ENCODE measurements at regions not wholly inside any gene's neighbourhood (a gene's known extent, or its start where the extent isn't known, plus 50 kb on each side); places are given as distances from the start of the nearest gene placed in this dataset.

DNA sequence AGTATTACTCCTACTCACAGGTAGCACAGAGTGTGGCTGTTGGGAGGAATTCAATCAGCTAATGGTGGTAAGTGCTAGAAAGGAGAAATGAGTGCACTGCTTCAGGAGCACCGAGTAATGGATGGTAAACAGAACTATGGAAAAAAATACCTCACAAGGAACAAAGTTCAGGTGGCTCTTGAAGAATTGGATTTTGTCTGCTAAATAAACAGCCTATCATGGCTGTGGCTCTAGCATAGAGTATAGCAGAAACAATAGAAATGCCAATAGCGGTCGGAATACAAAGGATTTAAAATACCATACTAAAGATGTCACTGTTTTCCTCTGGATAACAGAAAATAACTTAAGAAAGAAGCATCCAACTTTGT lies 482.5 kb downstream of the NUP35 start:
- no peak for DNase-seq (ENCODE audit: low read depth in 3 of 3, low spot score in 2 of 3)

DNA sequence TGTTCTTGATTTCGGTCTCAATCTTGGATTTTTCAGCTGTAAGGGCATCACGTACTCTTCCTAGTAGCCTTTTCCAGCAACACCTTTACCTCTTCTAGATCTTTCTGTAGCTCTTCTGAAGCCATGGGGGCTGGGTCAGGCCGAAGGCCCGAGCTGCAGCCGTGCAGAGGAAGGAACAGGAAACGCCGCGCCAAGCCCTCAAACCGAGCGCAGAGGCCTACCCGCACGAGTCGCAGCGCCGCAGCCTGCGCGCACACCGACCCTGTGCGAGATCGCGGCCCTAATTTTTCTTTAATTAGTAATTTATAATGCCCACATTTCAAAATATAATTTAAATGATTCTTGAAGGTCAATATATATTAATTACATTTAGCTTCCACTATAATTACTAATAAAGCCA lies 483.8 kb downstream of the NUP35 start:
- DNase-seq (ENCODE audit: low read depth in 3 of 3, low spot score in 2 of 3), result no peak

DNA sequence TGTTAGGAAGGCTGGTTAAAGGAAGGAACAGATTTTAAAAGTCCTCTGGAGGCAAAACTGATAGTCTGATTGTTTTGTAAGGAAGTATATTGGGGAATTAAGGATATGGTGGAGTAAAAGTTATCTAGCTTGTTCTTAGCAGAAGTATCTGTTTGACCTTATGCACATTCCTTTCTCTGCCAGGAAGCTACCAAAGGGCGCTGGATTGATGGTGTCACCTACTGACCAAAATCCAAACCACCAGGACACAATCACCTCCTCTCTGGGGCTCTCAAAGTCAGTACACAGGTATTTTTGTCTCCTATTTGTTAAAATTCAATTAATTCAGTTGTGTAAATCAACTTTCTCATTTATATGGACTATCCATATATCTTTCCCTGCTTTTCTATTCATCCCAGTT lies 484.5 kb downstream of the NUP35 start:
- no peak for DNase-seq (ENCODE audit: low read depth in 3 of 3, low spot score in 2 of 3)

DNA sequence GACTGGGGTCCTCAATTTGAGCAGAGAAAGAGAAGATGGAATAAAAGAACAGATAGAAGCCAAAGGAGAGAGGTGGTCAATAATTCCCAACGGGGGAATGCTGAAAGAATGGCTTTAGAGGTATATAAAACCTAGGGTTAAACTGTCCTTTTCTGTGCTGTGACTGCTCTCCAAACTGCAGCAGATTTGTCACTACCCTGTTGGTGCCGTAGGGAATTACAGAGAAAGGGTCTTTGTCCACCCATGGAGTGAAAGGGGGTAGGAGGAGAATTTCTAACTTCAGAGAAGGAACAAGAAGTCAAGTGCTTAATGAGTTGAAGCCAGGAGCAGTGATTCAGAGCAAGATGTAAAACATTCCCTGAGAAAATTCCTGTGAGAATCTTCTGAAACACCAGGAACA lies 486.5 kb downstream of the NUP35 start:
- no peak for DNase-seq (ENCODE audit: low read depth in 3 of 3, low spot score in 2 of 3)

DNA sequence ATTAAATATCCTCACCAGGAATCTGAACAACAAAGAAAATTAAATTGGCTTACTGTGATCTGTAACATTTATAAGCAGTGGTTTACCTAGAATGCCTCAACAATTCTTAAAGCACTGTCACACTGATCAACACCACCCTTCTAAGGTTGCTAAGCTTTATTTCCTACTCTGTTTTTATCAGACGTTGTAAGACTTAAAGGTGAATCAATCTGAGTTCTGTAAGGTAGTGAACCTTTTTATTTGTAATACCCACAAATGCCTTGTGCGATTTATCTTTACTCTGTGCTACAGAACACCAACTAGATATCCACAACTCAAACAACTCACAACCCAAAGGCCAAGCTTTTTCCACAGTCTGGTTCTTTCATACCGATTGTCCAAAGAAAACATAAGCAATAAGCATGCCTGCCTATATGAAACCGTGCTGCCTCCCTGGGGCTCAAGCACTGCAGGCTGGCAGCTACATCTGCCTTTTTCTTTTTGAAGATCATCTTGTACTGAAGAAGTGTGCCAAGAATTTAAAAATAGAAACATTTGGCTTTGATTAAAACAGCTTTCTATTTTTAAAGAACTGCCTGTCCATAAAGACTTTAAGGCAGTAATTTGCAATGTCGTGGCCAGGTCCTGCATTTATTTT lies 490.7 kb downstream of the NUP35 start:
- no peak for DNase-seq (ENCODE audit: low read depth in 3 of 3, low spot score in 2 of 3)

DNA sequence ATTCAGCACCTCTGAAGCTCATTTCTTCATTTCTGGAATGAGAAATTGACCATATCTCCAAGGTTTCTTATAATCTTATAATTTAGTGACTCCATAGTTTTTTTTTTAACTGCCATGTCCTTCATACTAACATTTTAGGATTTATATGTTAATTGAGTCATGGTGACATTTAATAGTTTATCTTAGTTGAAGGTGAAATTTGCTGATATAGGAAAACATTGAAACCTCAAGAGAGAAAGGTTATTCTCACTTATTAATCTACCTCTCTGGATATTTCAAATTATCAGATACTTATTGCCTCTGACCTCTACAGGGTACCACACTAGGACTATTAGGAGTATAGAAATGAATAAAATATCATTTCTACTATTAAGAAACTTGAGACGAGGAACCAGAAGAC lies 499.0 kb downstream of the NUP35 start:
- no peak for DNase-seq (ENCODE audit: low read depth in 3 of 3, low spot score in 2 of 3)

DNA sequence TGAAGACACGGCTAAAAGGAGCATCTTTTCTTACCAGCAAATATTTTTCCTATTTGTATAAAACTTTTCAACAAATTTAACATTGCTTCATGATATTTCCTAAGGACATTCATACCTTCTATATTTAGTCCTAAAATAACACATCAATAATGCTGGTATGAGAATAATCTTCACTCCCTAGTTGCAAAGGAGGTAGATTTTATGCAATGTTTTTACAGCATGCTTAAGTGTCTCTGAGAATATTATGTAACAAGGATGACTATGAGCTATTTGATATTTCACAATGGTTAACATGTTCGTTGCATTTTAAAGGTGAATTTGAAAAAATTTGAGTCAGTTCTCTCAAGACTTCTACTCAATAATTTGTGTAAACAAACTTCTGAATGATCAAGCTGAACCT lies 506.7 kb downstream of the NUP35 start:
- DNase-seq (ENCODE audit: low read depth in 3 of 3, low spot score in 2 of 3), result no peak

DNA sequence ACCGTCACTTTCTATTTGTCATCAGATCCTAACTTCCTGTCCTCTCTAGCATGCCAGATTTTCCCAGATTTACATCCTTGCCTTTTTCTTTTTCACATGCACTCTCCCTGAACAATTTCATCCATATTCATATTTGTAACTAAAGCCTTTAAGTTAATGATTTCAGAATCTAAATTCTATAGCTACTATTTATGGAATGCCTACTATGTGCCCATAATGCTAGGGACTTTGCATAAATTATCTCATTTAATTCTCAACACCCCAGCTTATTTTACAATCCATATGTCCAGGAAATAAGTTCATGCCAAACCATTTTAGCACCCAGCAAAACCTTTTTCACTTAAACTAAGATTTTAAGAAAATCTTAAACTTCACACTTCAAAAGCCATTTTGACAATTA lies 531.9 kb downstream of the NUP35 start:
- DNase-seq (ENCODE audit: low read depth in 3 of 3, low spot score in 2 of 3), result no peak

DNA sequence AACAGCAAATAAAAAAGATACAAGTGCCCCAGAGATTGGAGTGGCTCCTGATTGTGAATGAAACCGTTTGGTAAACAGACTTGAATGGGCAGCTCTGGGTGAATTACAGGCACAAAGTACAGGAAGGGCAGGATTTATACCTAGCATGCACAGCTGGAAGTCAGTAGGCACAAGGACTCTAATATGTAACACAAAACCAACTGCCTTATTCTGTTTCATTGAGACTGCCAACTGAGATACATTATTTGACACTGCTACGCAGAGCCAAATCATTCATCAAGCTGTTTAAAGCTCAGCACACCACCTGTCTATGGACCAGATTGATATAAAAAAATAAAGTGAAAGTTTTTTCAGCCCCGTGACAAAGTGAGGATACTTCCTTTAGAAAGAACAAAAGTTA lies 541.2 kb downstream of the NUP35 start:
- no peak for DNase-seq (ENCODE audit: low read depth in 3 of 3, low spot score in 2 of 3)

DNA sequence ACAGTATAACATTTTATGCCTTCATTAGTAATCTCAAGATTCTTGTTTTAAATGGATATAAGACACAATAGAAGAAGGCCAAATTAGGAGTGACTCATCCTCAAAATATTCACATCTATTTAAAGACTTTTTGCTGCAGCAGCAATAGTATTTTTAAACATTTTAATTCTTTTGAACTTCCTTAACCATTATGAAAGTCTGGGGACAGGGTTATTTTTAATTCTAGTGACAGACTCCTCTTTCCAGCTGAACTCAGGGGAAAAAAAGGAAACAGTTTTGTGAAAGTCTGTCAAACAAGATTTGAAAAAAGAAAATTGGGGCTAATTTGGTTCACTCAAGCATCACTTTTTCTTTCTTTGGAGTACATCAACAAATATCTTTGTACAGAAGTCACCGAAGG lies 541.8 kb downstream of the NUP35 start:
- no peak for DNase-seq (ENCODE audit: low read depth in 3 of 3, low spot score in 2 of 3)

DNA sequence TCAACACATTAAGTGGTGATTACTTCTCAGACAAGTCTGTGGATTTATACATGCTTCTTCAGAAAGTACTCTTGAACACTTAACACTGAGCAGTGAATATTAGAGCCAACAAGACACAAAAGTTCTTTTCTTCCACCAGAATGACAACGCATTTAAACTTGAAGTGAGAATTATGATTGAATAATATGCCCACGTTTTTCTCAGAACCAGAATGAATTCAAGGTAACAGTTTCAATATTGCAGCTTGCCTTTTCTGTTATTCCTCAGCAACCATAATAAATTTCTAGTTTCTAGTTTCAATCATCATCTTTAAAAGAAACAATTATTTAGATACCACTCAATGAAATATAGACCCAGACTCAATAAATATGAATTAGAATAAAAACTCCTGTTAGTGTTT lies 547.0 kb downstream of the NUP35 start:
- DNase-seq (ENCODE audit: low read depth in 3 of 3, low spot score in 2 of 3), result no peak

DNA sequence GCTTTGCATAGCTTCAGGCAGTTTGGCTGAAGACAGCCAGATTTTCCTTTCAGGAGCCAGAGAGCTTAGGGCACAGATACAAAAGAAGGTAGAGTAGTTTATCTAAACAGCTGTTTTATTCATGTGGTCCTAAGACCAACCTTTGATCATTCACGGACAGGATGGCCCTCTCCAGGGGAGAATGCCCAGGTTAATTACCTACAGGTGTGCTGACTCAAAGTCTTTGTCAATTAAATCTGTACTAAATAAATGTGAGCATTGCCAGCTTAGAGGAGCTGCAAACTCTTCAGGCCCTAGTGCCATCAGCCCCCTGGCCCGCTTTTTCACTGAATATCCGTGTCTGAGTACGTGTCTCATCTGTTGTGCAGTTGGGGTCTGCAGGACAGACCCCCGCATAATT lies 554.7 kb downstream of the NUP35 start:
- no peak for DNase-seq (ENCODE audit: low read depth in 3 of 3, low spot score in 2 of 3)

DNA sequence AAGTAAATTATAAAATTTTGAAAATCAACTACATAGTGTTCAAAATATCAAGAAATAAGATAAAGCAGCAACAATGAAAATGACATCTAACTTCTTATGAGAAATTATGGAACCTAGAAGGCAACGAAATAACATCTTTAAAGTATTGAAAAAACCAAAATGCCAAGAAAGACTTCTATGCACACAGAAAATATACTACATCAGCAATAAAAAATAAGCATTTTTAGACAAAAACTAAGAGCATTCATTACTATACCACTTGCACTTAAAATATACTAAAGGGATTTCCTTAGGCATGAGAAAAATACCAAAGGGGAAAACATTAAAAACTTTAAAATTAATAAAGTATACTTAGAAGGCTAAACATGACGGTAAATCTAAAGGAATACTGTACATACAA lies 556.3 kb downstream of the NUP35 start:
- DNase-seq (ENCODE audit: low read depth in 3 of 3, low spot score in 2 of 3), result no peak

DNA sequence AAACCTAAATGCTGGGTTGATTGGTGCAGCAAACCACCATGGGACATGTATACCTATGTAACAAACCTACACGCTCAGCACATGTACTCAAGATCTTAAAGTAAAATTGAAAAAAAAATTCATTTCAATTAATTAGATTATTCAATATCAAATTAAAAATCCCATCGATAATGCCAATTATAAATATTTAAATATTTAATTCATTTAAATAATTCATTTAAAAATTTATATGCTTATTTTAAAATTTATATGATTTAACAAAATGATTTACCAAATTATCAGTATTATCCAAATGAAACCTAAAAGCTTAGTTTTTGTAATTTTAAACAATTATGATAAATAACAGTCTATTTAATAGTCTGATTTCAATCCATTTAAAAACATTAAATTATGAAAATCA lies 560.4 kb downstream of the NUP35 start:
- DNase-seq (ENCODE audit: low read depth in 3 of 3, low spot score in 2 of 3), result no peak

DNA sequence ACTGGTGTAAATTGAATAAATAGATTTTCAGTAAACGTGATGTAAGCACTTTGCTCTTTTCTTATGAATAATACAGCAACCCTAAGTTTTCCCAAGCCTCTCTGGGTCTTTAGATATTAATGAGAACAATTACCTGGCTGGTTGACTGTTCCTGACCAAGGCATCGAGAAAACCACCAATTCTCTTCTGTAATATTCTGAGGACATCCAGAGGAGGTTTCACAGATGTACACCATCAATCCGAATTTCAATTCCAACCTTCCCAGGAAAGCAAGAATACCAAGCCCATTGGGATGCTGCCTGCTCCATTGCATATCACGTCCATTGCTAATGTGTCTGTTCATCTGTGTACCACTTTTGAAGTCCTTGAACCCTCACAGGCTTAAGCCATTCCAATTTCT lies 571.8 kb downstream of the NUP35 start:
- no peak for DNase-seq (ENCODE audit: low read depth in 3 of 3, low spot score in 2 of 3)

DNA sequence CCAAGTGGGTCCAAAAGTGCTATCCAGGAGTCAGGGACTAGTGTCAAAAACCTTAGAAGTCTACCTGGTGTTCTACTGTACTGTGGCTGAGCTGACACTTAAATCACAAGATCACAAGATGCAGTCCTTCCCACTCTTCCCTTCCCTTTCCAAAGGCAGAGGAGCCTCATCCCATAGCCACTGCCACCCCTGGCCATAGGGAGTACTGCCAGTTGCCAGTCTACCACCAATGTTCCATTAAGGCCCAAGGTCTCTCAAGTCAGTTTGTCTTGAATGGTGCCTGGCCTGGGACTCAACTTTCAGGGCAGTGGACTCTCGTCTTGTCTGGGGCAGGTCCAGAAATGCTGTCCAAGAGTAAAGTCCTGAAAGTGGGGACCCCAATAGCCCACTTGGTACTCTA lies 585.6 kb downstream of the NUP35 start:
- DNase-seq (ENCODE audit: low read depth in 3 of 3, low spot score in 2 of 3), result no peak

DNA sequence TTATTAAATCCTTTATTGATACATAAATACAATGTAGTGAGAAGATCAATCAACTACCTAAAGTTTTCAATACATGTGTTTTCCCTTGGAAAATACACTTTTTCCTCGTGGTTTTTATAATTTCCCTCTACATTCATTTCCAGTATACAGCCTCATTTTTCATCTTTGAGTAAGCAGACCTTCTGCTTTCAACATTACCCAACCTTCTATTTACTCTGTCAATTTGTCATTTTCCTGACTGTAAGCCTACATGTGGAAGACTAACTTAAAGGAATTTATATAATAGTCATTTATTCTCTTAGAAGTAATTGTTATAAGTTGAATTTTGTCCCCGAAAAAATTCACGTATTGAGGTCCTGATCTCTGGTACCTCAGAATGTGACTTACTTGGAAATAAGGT lies 594.0 kb downstream of the NUP35 start:
- DNase-seq (ENCODE audit: low read depth in 3 of 3, low spot score in 2 of 3), result no peak

DNA sequence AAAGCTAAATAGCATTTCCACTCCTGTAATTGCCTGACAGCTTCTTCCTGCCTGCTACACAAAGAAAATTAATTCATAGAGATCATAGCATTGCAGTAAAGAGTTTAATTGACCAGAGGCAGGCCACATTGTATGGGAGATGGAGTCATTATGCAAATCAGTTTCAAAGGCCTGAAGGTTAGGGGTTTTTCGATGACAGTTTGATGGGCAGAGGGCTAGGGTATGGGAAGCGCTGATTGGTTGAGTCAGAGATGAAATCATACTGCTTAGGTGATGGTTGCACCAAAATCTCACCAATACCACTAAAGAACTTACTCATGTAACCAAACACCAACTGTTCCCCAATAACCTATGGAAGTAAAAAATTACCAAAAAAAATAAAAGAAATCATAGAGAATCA lies 599.0 kb downstream of the NUP35 start:
- DNase-seq (ENCODE audit: low read depth in 3 of 3, low spot score in 2 of 3), result no peak

DNA sequence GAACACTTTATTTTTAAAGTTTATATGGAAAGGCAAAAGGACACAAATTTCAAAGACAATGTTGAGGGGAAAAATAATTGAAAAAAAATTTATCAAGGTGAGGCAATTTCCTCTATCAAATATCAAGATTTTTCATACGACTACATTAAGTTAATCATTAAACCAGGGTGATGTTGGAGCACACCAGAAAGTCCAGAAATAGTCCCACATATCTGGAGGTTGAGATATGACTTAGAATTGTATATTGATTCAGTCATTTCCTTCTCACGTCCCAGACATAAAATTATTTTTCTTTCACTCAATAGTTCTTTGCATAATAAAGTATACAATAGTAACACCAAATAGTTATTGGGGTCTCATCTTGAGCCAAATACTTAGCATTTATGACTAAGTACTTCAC lies 605.1 kb downstream of the NUP35 start:
- DNase-seq (ENCODE audit: low read depth in 3 of 3, low spot score in 2 of 3), result no peak

DNA sequence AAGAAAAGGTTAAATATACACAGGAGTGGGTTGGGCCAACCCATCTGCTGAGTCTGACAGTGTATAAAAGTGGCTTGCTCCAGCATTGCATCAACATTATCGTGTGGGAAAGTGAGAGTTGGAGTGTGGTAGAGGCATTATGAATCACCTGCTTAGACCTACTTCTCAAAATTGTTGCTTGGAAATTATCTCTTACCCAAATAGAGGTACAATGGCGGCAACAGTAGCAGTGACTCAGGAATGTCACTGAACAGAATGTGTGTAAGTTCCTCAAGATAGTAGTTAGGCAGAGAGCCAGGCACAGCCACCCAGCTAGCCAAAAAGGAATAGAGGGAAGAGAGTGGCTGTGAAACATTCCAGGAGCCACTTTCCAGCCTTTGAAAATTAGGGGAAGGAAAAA lies 616.0 kb downstream of the NUP35 start:
- DNase-seq (ENCODE audit: low read depth in 3 of 3, low spot score in 2 of 3), result no peak

DNA sequence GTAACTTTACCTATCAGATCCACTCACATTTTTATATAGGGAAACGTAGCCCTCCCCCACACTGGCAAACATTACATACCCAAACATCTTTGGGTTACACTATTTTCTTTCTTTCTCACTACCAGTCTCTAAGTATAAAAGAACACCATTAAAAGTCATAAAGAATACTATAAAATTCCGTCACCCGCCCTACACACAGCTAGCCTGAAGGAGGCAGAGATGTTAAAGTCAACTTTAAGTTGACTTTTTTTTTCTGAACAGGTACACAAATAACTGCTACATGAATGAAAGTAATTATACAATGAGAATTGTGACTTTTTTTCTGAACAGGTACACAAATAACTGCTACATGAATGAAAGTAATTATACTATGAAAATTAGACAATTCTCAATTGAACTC lies 628.3 kb downstream of the NUP35 start:
- no peak for DNase-seq (ENCODE audit: low read depth in 3 of 3, low spot score in 2 of 3)

DNA sequence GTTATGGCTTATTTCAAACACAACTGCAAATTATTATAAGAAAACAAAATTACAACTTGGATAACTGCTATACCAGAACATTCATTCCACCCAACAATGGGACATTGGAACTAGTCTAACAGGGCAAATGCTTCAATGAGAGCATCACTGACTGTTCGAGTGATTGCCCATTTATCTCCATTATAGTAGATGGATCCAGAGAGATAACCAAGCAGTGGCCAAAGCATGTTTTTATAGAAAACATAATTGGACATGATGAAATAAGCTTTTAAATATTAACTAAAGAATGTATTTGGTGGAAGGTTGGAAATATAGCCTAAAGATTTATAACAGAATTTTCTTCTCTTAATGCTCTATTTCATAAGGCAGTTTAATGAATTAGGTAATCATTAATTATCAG lies 634.8 kb downstream of the NUP35 start:
- no peak for DNase-seq (ENCODE audit: low read depth in 3 of 3, low spot score in 2 of 3)

DNA sequence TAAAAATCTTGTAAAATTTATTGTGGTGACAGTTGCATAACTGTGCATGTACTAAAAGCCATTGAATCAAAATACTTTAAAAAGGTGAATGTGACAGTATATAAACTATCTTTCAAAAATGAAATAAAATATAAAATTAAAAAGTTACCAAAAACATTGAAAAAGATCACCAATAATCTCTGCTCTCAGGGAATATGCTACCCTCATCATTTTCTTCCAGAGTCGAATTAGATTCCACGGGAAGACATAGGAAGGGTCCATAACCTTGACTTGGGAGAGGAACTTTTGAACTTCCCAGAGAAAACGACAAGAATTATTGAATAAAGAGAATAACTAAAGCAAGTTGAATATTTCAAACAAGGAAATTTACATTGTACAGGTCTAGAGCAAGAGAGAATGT lies 649.5 kb downstream of the NUP35 start:
- no peak for DNase-seq (ENCODE audit: low read depth in 3 of 3, low spot score in 2 of 3)

DNA sequence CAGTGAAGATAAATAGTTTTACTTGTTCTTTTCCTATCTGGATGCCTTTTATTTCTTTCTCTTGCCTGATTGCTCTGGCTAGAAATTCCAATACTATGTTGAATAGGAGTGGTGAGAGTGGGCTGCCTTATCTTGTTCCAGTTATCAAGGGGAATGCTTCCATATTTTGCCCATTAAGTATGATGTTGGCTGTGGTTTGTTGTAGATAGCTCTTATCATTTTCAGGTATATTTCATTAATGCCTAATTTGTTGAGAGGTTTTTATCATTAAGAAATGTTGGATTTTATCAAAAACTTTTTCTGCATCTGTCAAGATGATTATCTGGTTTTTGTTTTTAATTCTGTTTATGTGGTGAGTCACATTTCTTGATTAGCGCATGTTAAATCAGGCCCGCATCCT lies 655.8 kb downstream of the NUP35 start:
- no peak for DNase-seq (ENCODE audit: low read depth in 3 of 3, low spot score in 2 of 3)

Data from right renal cortex interstitium (tissue), 3 donors.